ENCODE measurements at regions not wholly inside any gene's neighbourhood (a gene's known extent, or its start where the extent isn't known, plus 50 kb on each side); places are given as distances from the start of the nearest gene placed in this dataset.

GRCh38 chr10:44731283-44731682 is 179.9 kb upstream of the TMEM72 start:
- TF ChIP-seq POLR2AphosphoS5 (IDR thresholded peaks at IDR 0.05; ENCODE audit: low read depth, low read length) (no peak), POLR2A (IDR thresholded peaks at IDR 0.05; ENCODE audit: low read depth, low read length) (no peak)
